ENCODE measurements at regions not wholly inside any gene's neighbourhood (a gene's known extent, or its start where the extent isn't known, plus 50 kb on each side); places are given as distances from the start of the nearest gene placed in this dataset.

GRCh38 chr6:9520417-9521151 lies 894.3 kb downstream of the TFAP2A start:
- no peaks in the 10 kb centered on the region for H3K36me3 Mint-ChIP-seq
- no peaks in the 10 kb centered on the region for H3K4me1 Mint-ChIP-seq
- Histone ChIP-seq H3K27ac (ENCODE audit: low read depth, low read length) (no peak overlapping the region), H3K4me3 (ENCODE audit: low read length) (no peak overlapping the region), H3K36me3 (ENCODE audit: control insufficient read depth in 2 of 3, insufficient read depth in 3 of 3, low read length in 3 of 3) (no peaks in the 10 kb centered on the region), H3K4me1 (ENCODE audit: control insufficient read depth in 2 of 2, insufficient read depth in 2 of 2, low read length in 2 of 2) (no peaks in the 10 kb centered on the region), H3K27me3 (ENCODE audit: control insufficient read depth in 2 of 2, insufficient read depth in 2 of 2, low read length in 2 of 2) (no peaks in the 10 kb centered on the region), H3K9me3 (ENCODE audit: control insufficient read depth in 2 of 3, low read length in 3 of 3) (no peaks in the 10 kb centered on the region)
- H3K27ac Mint-ChIP-seq = no peak overlapping the region
- POLR2A ChIA-PET = no interaction called here
- CTCF ChIA-PET = no interaction called here
- ATAC-seq = no peak
- H3K4me3 Mint-ChIP-seq = no peak overlapping the region
- no peaks in the 10 kb centered on the region for H3K27me3 Mint-ChIP-seq
- no peak for DNase-seq
- peaks cover 0 to 8% (median 3%) of the 10 kb centered on the region in 11 donors for H3K9me3 Mint-ChIP-seq
- intact Hi-C loops (cut with micrococcal nuclease) = no loop called here

- Mint-ChIP-seq H3K36me3 (no peaks in the 10 kb centered on the region), H3K4me3 (no peak overlapping the region), H3K27ac (no peak overlapping the region), H3K4me1 (no peaks in the 10 kb centered on the region), H3K27me3 (no peaks in the 10 kb centered on the region), H3K9me3 (peaks cover 0 to 8% (median 3%) of the 10 kb centered on the region in 11 donors)
- ChIA-PET CTCF (no interaction called here), POLR2A (no interaction called here)
- Histone ChIP-seq H3K27me3 (ENCODE audit: control insufficient read depth in 2 of 2, insufficient read depth in 2 of 2, low read length in 2 of 2) (no peaks in the 10 kb centered on the region), H3K4me3 (ENCODE audit: low read length) (no peak overlapping the region), H3K4me1 (ENCODE audit: control insufficient read depth in 2 of 2, insufficient read depth in 2 of 2, low read length in 2 of 2) (no peaks in the 10 kb centered on the region), H3K36me3 (ENCODE audit: control insufficient read depth in 2 of 3, insufficient read depth in 3 of 3, low read length in 3 of 3) (no peaks in the 10 kb centered on the region), H3K27ac (ENCODE audit: low read depth, low read length) (no peak overlapping the region), H3K9me3 (ENCODE audit: control insufficient read depth in 2 of 3, low read length in 3 of 3) (no peaks in the 10 kb centered on the region)
- ATAC-seq (no peak), DNase-seq (no peak)
- intact Hi-C loops (cut with micrococcal nuclease) = no loop called here
These were observed 896.4 kb downstream of the TFAP2A start for GRCh38 chr6:9518431-9518830.

- Histone ChIP-seq H3K27me3 (ENCODE audit: control insufficient read depth in 2 of 2, insufficient read depth in 2 of 2, low read length in 2 of 2) (no peaks in the 10 kb centered on the region), H3K36me3 (ENCODE audit: control insufficient read depth in 2 of 3, insufficient read depth in 3 of 3, low read length in 3 of 3) (no peaks in the 10 kb centered on the region), H3K4me1 (ENCODE audit: control insufficient read depth in 2 of 2, insufficient read depth in 2 of 2, low read length in 2 of 2) (no peaks in the 10 kb centered on the region), H3K27ac (ENCODE audit: low read depth, low read length) (no peak overlapping the region), H3K4me3 (ENCODE audit: low read length) (no peak overlapping the region), H3K9me3 (ENCODE audit: control insufficient read depth in 2 of 3, low read length in 3 of 3) (no peaks in the 10 kb centered on the region)
- H3K27me3 Mint-ChIP-seq = no peaks in the 10 kb centered on the region
- H3K27ac Mint-ChIP-seq = no peak overlapping the region
- intact Hi-C loops (cut with micrococcal nuclease) = no loop called here
- ChIA-PET CTCF (no interaction called here), POLR2A (no interaction called here)
- no peak overlapping the region for H3K4me3 Mint-ChIP-seq
- H3K9me3 Mint-ChIP-seq = peaks cover 0 to 5% (median 3%) of the 10 kb centered on the region in 11 donors
- no peaks in the 10 kb centered on the region for H3K36me3 Mint-ChIP-seq
- no peak for DNase-seq
- no peaks in the 10 kb centered on the region for H3K4me1 Mint-ChIP-seq
- no peak for ATAC-seq
These were observed 897.1 kb downstream of the TFAP2A start for GRCh38 chr6:9517806-9518205.

- CTCF ChIA-PET = no interaction called here
- Histone ChIP-seq H3K4me1 (ENCODE audit: control insufficient read depth in 2 of 2, insufficient read depth in 2 of 2, low read length in 2 of 2) (no peaks in the 10 kb centered on the region), H3K36me3 (ENCODE audit: control insufficient read depth in 2 of 3, insufficient read depth in 3 of 3, low read length in 3 of 3) (no peaks in the 10 kb centered on the region), H3K27me3 (ENCODE audit: control insufficient read depth in 2 of 2, insufficient read depth in 2 of 2, low read length in 2 of 2) (no peaks in the 10 kb centered on the region), H3K9me3 (ENCODE audit: control insufficient read depth in 2 of 3, low read length in 3 of 3) (no peaks in the 10 kb centered on the region), H3K27ac (ENCODE audit: low read depth, low read length) (no peak overlapping the region), H3K4me3 (ENCODE audit: low read length) (no peak overlapping the region)
- Mint-ChIP-seq H3K4me3 (no peak overlapping the region), H3K27ac (no peak overlapping the region), H3K36me3 (no peaks in the 10 kb centered on the region), H3K4me1 (no peaks in the 10 kb centered on the region), H3K9me3 (peaks cover 0 to 8% (median 4%) of the 10 kb centered on the region in 11 donors), H3K27me3 (no peaks in the 10 kb centered on the region)
- intact Hi-C loops (cut with micrococcal nuclease) = no loop called here
- no peak for ATAC-seq
- no peak for DNase-seq
- POLR2A ChIA-PET = no interaction called here
These were observed 899.0 kb downstream of the TFAP2A start for GRCh38 chr6:9515633-9516606.

GRCh38 chr6:9514146-9514545 lies 900.7 kb downstream of the TFAP2A start:
- no peak overlapping the region for H3K4me3 Mint-ChIP-seq
- Histone ChIP-seq H3K36me3 (ENCODE audit: control insufficient read depth in 2 of 3, insufficient read depth in 3 of 3, low read length in 3 of 3) (no peaks in the 10 kb centered on the region), H3K9me3 (ENCODE audit: control insufficient read depth in 2 of 3, low read length in 3 of 3) (no peaks in the 10 kb centered on the region), H3K27me3 (ENCODE audit: control insufficient read depth in 2 of 2, insufficient read depth in 2 of 2, low read length in 2 of 2) (no peaks in the 10 kb centered on the region), H3K27ac (ENCODE audit: low read depth, low read length) (no peak overlapping the region), H3K4me3 (ENCODE audit: low read length) (no peak overlapping the region), H3K4me1 (ENCODE audit: control insufficient read depth in 2 of 2, insufficient read depth in 2 of 2, low read length in 2 of 2) (no peaks in the 10 kb centered on the region)
- H3K4me1 Mint-ChIP-seq = no peaks in the 10 kb centered on the region
- DNase-seq (no peak), ATAC-seq (no peak)
- intact Hi-C loops (cut with micrococcal nuclease) = no loop called here
- peaks cover 0 to 8% (median 0%) of the 10 kb centered on the region in 11 donors for H3K9me3 Mint-ChIP-seq
- no peaks in the 10 kb centered on the region for H3K27me3 Mint-ChIP-seq
- ChIA-PET POLR2A (no interaction called here), CTCF (no interaction called here)
- H3K27ac Mint-ChIP-seq = no peak overlapping the region
- H3K36me3 Mint-ChIP-seq = no peaks in the 10 kb centered on the region

- ChIA-PET CTCF (no interaction called here), POLR2A (no interaction called here)
- H3K27me3 Mint-ChIP-seq = no peaks in the 10 kb centered on the region
- H3K4me1 ChIP-seq (ENCODE audit: control insufficient read depth in 2 of 2, insufficient read depth in 2 of 2, low read length in 2 of 2) = no peaks in the 10 kb centered on the region
- DNase-seq (no peak), ATAC-seq (no peak)
- no peak overlapping the region for H3K4me3 Mint-ChIP-seq
- no peak overlapping the region for H3K27ac ChIP-seq (ENCODE audit: low read depth, low read length)
- peaks cover 0 to 9% (median 5%) of the 10 kb centered on the region in 11 donors for H3K9me3 Mint-ChIP-seq
- no peaks in the 10 kb centered on the region for H3K27me3 ChIP-seq (ENCODE audit: control insufficient read depth in 2 of 2, insufficient read depth in 2 of 2, low read length in 2 of 2)
- no peaks in the 10 kb centered on the region for H3K36me3 Mint-ChIP-seq
- H3K27ac Mint-ChIP-seq = no peak overlapping the region
- H3K4me3 ChIP-seq (ENCODE audit: low read length) = no peak overlapping the region
- H3K4me1 Mint-ChIP-seq = no peaks in the 10 kb centered on the region
- intact Hi-C loops (cut with micrococcal nuclease) = no loop called here
- H3K36me3 ChIP-seq (ENCODE audit: control insufficient read depth in 2 of 3, insufficient read depth in 3 of 3, low read length in 3 of 3) = no peaks in the 10 kb centered on the region
- H3K9me3 ChIP-seq (ENCODE audit: control insufficient read depth in 2 of 3, low read length in 3 of 3) = no peaks in the 10 kb centered on the region
These were observed 903.7 kb downstream of the TFAP2A start for GRCh38 chr6:9511157-9511556.
